Bronchial epithelial cell (primary cell): ENCODE measurements at regions not wholly inside any gene's neighbourhood (a gene's known extent, or its start where the extent isn't known, plus 50 kb on each side); places are given as distances from the start of the nearest gene placed in this dataset.

Source experiments
- DNase-seq: peaks from one replicate; pipeline ENCODE4 v3.0.0-alpha.2; 2010; ENCODE audit warnings: low read depth
- FAIRE-seq: peaks from 2 replicates; lab custom pipeline; 2011; peaks lifted over from hg19 to GRCh38; lab: Jason Lieb, UNC
- H3K27me3 ChIP-seq: 2 replicates; pipeline ENCODE4 v1.5.1; 2011; ENCODE audit warnings: low read length; ENCODE audit not compliant: control insufficient read depth, insufficient read depth
- H3K36me3 ChIP-seq: 2 replicates; pipeline ENCODE4 v1.5.1; 2011; ENCODE audit warnings: low read length; ENCODE audit not compliant: control insufficient read depth, insufficient read depth
- H3K4me3 ChIP-seq: 2 replicates; pipeline ENCODE4 v1.5.1; 2011; ENCODE audit warnings: mild to moderate bottlenecking, low read depth, low read length, control low read depth
- CTCF ChIP-seq: IDR thresholded peaks from 2 replicates; pipeline ENCODE4 v1.5.1; 2011; ENCODE audit warnings: mild to moderate bottlenecking, moderate library complexity, low read length, control low read depth, inconsistent platforms; ENCODE audit not compliant: insufficient read depth, severe bottlenecking

- FAIRE-seq (no peak), DNase-seq (no peak)
- H3K4me3 ChIP-seq, result no peak overlapping the region
- H3K27me3 ChIP-seq, result no peaks in the 10 kb centered on the region
- H3K36me3 ChIP-seq, result no peaks in the 10 kb centered on the region
- TF ChIP-seq CTCF, result no peak
Observed at GRCh38 chr2:83015900-83016299, 1443.2 kb downstream of the SUCLG1 start.

- DNase-seq (no peak), FAIRE-seq (no peak)
- H3K27me3 ChIP-seq, result no peaks in the 10 kb centered on the region
- no peaks in the 10 kb centered on the region for H3K36me3 ChIP-seq
- no peak overlapping the region for H3K4me3 ChIP-seq
- TF ChIP-seq CTCF, result no peak
Observed at GRCh38 chr2:83015035-83015715, 1443.9 kb downstream of the SUCLG1 start.

DNA sequence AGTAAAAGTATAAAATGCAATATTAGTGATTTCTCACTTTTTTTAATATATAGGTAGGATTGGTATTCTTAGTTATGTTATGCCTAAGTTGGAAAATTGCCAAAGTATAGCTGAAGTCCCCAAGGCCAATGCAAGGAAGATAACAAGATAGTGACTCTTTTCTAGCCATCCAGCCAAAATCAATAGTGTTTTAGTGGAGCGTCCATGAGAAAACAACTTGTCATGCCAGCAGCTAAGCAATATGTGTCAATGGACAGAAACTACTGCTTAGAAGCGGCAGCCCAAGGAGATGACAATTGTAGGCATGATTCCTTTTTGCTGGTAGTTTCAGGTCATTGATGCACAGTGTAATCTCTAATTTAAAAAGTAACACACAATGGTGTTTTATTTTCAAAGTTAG lies 1444.6 kb downstream of the SUCLG1 start:
- Histone ChIP-seq H3K36me3 (no peaks in the 10 kb centered on the region), H3K4me3 (no peak overlapping the region), H3K27me3 (no peaks in the 10 kb centered on the region)
- FAIRE-seq, result no peak
- TF ChIP-seq CTCF, result no peak
- no peak for DNase-seq

DNA sequence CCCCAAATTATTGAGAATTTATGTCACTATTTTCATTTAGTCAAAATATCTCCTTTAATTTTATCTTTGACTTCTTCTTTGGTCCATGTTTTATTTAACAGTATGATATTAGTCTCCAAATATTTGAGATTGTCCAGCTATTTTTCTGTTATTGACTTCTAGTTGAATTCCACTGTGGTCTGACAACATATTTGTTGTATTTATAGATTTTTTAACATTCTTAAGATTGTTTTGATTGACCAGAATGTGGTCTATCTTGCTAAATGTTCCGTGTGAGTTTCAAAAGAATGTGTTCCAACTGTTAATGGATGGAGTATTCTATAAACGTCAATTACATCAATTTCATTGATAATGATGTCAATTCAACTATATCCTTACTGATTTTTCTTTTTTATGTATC lies 1452.1 kb downstream of the SUCLG1 start:
- no peak overlapping the region for H3K4me3 ChIP-seq
- DNase-seq, result no peak
- TF ChIP-seq CTCF, result no peak
- no peak for FAIRE-seq
- no peaks in the 10 kb centered on the region for H3K27me3 ChIP-seq
- H3K36me3 ChIP-seq, result no peaks in the 10 kb centered on the region

- no peak for DNase-seq
- FAIRE-seq, result no peak
- TF ChIP-seq CTCF, result no peak
- Histone ChIP-seq H3K36me3 (no peaks in the 10 kb centered on the region), H3K27me3 (no peaks in the 10 kb centered on the region), H3K4me3 (no peak overlapping the region)
Observed at GRCh38 chr2:83003555-83003954, 1455.5 kb downstream of the SUCLG1 start.

GRCh38 chr2:83002706-83003105 lies 1456.4 kb downstream of the SUCLG1 start:
- Histone ChIP-seq H3K36me3 (no peaks in the 10 kb centered on the region), H3K27me3 (no peaks in the 10 kb centered on the region), H3K4me3 (no peak overlapping the region)
- no peak for TF ChIP-seq CTCF
- DNase-seq, result no peak
- FAIRE-seq, result no peak
